ENCODE measurements at regions not wholly inside any gene's neighbourhood (a gene's known extent, or its start where the extent isn't known, plus 50 kb on each side); places are given as distances from the start of the nearest gene placed in this dataset.
A peak's percentile ranks its signal among the peaks of the same experiment; 100 is the strongest.
"Not testable (repeated sequence)": the region's sequence is repeated elsewhere in the genome, so short reads cannot be mapped to it uniquely, and the experiment has no call there.

DNA sequence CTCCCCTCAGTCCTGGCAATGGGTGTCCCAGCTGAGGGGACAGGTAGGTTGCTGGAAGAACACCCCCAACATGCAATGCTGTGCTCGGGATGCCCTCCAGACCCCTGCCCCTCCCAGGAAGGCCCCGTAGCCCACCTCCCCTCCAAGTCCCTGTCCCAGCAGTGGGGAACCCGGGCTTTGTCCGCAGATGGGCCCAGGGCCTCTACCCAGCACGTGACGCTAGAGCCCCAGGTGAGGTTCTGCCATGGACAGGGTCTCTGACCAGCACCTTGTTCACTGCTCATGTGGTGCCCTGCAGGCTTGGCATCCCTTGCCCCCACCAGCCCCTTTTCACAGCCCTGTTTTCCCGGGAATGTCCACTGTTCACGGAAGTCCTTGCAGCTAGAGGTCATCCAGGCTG, 220.0 kb upstream of the SGCG start:
- no peak for DNase-seq

DNA sequence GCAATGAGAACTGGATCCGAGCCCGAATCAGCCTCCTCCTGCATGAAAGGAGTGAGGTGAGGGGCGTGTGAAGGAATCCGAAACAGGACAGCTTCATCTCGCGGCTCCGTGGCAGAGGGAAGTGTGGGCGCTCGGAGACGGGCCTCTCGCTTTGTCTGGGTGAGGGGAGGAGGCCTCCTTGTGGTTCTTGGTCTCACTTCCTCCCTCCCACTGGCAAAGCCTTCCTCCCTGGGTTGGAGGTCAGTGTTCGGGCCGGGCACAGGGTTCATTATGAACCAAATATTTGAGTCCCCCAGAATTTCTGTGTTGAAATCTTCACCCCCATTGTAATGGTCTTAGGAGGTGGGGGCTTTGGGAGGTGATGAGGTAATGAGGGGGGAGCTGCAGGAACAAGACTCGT, 219.4 kb upstream of the SGCG start:
- DNase-seq = not testable (repeated sequence)

DNA sequence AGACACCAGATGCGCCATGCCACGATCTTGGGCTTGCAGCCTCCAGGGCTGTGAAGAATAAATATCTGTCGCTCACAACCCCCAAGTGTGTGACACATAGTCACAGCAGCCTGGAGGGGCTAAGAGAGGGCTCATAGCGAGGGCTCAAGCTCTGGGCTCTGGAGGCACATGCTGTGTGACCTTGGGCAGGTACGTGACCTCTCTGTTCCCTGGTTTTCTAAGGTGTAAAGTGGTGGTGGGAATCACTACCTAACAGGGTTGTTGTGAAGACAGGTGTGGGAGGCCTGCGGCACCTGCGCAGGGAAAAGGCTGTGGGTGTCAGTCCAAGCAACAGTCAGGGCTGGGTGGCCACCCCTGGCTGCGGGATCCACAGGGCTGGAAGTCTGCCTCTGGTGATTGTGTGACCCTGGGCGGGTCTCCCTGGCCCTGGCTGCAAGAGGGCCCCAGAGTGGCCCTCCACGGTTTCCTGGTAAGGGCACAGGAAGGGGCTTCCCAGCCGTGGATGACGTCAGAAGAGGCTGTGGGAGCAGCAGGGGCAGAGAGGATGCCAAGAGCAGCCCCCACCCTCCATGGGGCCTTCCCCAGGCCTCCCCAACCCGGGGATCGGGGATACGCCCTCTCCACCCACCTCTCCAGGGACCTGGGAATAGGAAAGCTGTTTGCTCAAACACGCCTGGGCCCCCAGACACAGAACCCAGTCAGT, 218.8 kb upstream of the SGCG start:
- no peak for DNase-seq

DNA sequence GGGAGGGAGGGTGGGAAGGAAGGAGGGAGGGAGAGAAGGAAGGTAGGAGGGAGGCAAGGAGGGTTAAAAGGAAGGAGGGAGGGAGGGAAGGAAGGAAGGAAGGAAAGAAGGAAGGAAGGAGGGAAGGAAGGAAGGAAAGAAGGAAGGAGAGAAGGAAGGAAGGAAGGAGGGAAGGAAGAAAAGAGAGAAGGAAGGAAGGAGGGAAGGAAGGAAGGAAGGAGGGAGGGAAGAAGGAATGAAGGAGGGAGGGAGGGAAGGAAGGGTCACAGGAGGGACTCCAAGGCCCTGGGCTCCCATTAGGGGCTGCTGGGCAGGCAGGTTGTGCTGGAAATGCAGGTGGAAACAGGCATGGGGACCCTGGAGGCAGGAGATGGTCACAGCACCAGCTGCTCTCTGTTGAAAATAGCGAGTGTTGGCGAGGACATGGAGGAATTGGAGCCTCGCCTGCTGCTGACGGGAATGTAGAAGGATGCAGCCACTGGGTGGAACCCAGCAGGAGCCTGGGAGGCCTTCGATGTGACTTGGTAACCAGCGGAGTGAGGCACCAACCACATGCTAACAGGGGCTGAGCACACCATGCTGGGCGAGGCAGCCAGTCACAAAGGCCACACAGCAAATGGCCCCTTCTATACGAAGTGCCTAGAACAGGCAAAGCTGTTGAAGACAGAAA, 217.3 kb upstream of the SGCG start:
- DNase-seq = not testable (repeated sequence)

DNA sequence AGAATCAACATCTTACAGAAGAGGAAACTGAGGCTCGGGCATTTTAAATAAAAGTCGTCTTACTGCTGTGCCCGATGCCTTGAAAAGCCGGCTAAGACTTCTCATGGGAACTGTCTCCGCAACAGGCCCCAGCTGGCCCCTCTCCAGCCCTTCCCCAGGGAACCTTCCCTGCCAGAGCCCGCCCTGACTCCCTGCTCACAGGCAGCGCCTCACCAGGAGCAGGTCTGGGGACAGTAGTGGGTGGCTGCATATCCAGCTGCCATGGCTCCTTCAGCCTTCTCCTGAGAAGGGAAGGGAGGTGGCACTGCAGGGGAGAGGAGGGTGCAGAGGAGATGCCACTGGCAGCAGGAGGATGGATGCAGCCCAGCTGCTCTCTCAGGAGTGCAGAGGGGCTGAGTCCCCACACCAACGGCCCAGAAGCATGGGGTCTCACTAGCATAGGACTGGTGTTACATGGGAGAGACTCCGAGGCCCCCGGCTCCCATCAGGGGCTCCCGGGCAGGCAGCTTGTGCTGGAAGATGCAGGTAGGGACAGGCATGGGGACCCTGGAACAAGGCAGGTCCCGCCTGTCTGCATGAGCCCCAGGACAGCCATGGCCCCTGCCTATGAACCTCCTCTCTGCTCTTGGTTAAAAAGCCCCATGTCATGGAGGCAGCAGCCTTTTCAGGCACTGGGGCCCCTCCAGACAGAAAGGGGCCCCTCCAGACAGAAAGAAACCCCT, 216.4 kb upstream of the SGCG start:
- no peak for DNase-seq

DNA sequence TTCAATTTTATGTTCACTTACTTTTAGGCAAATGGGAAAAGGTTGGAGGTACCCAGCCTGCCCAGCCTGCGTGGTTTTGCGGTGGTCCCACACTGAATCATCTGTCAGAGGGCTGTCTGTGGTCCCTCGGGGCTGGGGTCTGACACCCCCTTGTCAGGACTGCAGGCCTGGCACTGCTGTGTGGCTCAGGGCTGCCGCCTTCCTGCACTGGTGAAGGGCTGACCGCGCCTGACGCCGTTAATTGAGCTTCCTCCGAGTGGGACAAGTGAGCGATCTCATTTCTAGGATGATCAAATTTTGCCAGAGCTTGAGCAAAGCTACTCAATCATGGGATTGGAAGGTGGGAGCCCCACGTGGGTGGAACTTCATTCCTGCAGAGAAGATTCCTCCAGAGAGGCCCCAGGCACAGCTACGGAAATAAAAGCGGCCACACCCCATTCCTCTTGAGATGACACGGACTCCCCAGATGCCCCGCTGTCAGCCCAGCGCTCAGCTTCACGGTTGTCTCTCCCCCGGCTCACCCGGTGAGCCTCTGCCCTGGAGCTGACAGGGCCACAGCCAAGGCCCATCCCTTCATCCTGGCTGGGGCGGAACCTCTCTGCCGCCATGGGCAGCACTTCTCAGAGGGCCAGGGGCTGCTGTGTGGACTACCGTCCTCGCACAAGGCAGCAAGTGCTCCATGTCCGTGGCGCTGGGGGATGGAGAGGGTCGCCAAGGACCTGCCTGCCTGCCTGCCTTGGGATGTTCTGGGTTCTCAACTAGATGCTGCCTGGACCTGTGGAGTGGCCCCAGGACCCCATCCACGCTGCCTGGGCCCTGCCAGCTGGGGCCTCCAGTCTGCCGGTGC, 215.5 kb upstream of the SGCG start:
- not testable (repeated sequence) for DNase-seq

DNA sequence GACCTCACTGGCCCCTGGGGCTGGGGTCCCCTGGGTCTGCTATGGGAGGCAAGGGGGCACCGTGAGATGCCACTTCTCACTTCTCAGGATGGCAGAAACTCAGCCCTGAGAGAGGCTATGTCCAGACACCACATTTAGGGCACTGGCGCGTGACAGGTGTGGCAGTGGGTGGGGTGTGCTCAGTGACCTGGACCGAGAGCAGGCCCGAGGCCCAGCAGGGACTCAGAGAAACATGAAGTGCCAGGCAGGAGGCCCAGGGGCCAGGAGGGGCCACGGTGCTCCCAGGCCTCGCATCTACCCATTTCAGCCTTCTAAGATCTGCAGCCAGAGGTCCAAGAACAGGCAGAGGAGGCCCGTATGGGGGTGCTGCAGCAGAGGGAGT, 214.9 kb upstream of the SGCG start:
- DNase-seq = not testable (repeated sequence)

DNA sequence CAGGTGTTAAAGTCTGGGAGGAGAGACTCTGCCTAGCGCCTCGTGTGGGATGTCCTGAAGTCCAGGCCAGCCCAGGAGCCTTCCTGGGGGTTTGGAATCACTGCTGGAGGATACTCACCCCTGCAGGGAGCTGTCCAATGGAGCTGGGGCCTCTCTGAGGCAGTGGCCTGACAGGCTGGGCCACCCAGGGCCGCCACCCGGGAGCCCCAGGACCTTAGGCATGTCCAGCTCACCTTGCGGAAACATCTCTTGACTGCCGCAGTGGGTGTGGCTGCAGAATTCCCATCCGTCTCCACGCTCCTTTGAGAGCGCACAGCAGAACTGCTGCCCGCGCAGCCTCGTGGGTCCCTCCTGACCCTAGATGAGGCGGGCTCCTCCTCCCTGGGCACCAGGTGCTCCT, 214.0 kb upstream of the SGCG start:
- DNase-seq = not testable (repeated sequence)

DNA sequence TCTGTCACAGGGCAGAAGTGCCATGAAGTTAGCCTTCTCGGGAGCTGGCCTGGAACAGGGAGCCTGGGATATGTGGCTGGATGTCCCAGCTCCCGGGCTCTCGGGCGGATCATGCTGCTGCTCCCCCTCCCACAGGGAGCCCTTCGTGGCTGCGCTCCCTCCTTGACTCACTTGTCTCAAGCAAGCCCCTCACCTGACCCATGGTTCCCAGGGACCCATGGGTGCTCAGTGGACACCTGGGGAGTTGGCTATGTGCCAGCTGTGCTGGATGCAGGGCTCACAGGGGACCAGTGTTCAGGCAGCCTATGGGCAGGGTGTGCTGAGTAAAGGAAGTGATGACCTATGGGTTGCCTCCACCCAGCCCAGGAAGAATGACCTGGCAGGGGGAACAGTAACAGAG, 213.1 kb upstream of the SGCG start:
- DNase-seq = no peak

DNA sequence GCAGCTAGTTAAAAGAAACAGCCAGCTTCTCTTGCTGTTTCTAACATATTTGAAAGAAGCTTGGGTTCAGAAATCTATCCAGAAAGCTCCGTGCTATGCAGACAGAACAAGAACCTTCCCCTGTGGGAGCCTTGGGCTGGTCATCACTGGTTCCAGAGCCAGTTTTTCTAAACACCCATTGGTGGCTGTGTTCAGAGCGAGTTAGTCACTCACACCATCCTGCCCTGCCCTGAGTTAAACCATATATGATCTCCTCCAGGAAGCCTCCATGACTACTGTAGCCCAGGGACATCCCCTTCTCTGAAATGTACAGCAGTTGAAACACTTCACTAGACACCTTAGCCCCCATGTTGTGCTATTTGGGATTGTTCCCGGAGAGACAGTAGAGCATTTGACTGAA, 200.8 kb upstream of the SGCG start:
- DNase-seq = no peak

DNA sequence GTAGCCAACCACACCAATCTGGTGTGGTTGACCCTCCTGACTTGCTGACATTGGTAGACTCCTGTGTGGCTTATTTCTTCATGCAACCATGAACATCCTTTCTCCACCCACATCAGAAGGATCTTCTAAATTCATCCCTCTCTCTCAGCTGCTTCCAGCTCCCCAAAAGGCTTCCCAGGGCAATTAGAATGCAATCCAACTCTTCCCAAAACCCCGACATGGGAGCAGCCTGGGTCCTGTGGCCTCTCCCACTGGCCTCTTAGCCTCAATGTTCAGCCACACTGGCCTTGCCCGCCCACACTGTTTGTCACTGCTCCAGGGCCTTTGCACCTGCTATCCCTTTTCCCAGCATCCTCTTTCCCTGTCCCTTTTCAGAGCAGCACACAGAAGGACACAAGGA, 199.8 kb upstream of the SGCG start:
- DNase-seq = no peak

DNA sequence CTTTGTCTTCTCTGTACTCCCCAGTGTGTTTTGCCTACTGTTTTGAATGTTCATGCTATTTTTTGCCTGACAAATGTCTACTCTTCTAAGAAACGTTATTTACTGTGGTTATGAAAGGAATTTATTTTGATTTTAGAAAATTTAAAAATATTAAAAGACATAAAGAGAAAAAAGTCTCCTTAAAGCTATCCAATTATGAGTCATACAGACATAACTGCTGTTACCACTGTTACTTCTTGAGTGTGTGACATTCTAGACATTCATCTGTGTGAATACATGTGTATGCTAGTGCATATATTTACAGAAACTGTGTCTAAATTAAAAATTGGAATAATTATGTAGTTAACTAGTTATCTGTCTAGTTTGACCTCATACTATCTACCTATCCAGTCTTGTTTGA, 187.6 kb upstream of the SGCG start:
- DNase-seq = no peak

DNA sequence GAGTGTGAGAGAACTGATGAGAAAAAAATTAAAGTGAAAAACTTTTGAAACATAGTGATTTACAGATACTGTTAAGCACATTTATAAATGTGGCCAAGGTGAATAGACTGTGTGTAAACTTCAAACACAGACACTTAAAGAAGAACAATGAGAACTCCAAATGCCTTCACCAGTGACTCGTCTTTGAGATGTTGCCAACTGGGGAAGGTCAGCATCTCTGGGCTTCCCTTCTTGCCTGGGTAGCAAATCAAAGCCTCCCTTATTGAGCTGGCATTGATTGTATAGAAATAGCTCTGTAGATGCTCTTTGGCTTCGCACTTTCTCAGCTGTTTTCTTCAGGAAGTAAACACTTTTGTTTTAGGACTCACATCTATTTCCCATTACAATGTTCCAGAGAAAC, 177.3 kb upstream of the SGCG start:
- DNase-seq = no peak

DNA sequence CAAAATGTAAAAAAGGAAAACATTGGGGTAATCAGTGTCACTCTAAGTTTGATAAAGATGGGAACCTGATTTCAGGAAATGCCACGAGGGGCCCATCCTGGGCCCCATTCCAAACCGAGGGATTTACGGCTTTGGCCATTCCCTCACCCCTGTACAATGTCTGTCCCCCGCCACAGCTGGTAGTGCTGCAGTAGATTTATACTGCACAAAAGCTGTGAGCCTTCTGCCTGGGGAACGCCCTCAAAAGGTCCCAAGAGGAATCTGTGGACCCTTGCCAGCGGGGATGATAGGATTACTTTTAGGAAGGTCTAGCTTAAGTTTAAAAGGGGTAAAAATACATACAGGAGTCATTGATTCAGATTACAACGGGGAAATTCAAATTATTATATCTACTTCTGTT, 173.4 kb upstream of the SGCG start:
- DNase-seq = no peak

DNA sequence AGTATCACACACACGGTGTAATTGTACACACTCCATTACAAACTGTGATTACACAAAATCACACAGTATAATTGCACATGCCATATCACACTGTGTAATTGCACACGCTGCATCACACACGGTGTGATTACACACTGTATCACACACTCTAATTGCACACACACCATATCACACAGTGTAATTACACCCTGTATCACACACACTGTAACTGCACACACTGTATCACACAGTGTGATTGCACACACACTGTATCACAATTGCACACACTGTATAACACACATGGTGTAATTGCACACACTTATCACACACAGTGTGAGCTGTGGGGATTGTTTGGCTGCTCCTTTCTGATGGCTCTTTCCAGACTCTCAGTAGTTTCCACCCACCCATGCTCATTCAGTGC, 162.6 kb upstream of the SGCG start:
- DNase-seq = no peak

DNA sequence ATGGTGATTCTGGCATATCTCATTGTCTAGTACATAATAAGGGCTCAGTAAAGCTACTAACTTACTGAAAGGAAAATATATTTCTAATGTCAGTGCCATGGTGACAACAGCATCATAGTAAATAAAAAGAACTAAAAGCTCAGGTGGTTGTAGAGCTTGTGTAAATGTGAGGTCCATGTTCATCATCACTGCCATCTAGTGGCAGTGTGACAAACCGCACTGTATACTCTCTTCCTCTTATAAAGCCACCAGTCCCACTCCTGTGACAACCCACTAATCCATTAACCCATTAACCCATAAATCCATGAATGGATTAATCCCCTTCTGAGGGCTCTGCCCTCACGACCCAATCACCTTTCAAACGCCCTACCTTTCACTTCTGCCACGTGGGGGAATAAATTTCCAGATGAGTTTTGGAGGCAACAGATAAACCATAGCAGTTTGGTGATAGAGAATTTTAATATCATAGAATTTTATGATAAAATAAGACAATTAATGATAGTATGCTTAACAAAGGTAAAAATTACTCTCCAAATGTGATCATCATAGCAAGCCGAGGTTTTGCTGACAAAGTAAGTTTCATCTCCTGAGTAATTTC, 160.4 kb upstream of the SGCG start:
- DNase-seq = peak; percentile 43

DNA sequence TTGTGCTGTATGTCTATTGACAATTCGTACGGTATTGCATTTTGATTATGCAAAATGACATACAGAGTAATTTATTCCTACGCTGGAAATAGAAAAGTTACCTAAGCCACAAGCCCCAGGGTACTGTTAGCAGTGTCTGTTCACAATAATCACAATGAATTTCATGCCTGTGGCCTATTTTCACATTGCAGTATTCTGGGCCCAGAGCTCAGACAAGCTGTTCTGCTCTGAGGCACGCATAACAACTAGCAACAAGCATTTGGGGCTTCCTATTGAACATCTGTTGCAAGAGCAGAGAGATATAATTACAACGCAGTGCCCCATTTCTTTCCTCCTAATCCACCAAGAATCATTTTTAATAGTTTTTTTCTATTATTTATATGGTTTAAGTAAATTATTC, 158.9 kb upstream of the SGCG start:
- no peak for DNase-seq

DNA sequence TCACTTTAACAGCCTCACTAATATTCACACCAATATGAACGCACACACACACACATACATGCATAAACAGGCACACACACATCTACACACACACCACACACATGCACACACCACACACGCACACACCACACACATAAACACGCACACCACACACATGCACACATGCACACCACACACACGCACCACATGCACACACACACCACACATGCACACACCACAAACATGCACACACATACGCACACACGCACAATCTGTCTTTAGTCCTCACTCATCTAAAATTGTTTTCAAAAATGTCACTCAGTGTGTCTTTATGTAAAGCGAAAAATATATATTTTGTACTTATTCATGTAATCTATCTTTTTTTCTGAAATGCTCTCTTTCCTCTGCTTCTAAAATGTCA, 158.1 kb upstream of the SGCG start:
- DNase-seq = no peak

DNA sequence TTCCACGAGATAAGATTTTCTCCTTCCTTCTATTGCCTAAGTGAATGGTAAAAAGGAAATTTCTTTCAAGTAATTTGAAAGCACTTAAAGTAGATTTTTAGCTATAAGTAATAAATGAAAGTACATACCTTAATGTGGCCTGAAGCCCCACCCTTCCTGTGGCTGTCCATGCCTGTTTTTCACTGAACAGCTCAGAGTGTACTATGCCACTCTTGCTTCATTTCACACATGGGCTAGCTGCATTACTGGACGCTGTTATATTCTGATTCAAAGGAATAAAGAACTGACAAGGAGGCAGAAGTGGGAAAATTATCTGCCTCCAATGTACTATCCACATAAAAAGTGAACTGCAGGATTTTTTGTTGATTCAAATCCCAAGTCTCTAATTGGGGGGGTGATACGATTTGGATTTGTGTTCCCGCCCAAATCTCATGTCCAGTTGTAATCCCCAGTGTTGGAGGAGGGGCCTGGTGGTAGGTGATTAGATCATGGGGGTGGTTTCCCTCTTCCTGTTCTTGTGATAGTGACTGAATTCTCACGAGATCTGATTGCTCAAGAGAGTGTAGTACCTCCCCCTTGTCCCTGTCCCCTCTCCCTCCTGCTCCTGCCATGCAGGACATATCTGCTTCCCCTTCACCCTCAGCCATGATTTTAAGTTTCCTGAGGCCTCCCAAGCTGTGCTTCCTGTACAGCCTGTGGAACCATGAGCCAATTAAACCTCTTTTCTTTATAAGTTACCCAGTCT, 154.7 kb upstream of the SGCG start:
- DNase-seq = no peak

DNA sequence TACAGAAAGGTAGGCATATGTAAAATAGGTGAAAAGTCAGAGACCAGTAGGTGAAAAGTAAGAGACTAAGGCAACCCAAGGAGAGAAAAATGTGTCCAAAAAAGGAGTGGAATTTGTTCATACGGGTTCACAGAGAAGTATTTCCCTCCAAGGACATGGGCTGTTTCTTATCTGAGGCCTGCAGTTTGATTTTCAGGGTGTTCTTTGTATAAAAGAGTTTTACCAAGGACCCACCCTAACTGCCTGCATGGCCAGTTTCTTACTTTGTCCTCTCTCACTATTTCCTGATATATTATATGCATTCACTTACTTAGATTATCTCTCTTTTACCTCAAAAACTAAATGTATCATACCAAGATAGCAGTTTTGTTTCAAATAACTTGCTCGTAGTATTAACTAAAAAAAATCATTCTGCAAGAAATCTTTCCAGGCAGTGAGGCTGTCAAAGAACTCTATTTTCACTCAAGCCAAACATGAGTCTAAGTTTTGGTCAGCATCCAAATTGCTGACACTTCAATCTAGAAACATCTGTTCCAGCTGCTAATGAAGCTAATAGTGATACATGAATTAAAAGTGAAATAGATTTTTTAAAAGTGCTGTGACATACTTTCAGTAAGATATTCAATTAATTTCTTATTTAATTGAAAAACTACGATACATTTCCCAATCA, 141.4 kb upstream of the SGCG start:
- no peak for DNase-seq

DNA sequence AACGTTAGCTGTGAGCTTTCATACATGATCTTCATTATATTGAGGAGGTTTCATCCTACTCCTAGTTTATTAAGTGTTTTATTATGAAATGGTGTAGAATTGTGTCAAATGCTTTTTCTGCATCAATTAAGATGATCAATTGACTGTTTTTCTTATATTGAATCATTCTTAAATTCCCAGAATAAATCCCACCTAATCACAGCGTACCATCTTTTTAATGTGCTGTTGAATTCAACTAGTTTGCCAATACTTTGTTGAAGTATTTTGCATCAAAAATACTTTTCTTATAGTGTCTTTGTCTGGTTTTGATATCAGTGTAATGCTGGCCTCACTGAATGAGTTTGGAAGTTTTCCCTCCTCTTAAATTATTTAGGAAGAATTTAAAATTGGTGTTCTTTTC, 138.6 kb upstream of the SGCG start:
- no peak for DNase-seq

DNA sequence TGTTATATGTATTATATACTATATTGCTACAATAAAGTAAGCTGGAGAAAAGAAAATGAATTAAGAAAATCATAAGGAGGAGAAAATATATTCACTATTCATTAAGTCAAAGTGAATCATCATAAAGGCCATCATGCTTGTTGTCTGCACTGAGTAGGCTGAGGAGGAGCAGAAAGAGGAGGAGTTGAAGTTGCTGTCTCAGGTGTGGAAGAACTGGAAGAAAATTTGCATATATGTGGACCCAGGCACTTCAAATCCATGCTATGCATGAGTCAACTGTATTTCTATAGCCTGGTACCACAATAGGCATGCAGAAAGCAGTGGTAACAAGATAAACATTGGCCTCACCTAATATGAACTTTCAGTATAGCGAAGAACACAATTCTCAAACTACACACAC, 135.9 kb upstream of the SGCG start:
- DNase-seq = no peak
